A549 (cell line): ENCODE measurements at regions not wholly inside any gene's neighbourhood (a gene's known extent, or its start where the extent isn't known, plus 50 kb on each side); places are given as distances from the start of the nearest gene placed in this dataset.

Source experiments
- ATAC-seq, 2 experiments: fragments of 200-7000 bp in 1 of 2; fragments of >200 bp in 1 of 2; cut with Nextera tagmentation in 1 of 2; cut with Tn5 transposase in 1 of 2; 3 replicates each; pipeline versions ENCODE4 v1.8.0 to v1.9.1; 2018 to 2020; ENCODE audit warnings: mild to moderate bottlenecking in 1 of 2, moderate library complexity in 1 of 2
- CTCF ChIA-PET: fragments of 300-600 bp; sonication (Branson Sonifier 250); formaldehyde crosslinking; extraction: SDS; loops from one replicate; lab custom pipeline; 2021; ENCODE audit warnings: antibody characterized with exemption, inconsistent platforms; lab: Yijun Ruan, JAX
- POLR2A ChIA-PET: fragments of 350-600 bp; formaldehyde crosslinking; extraction: SDS; loops from one replicate; lab custom pipeline; 2021; ENCODE audit warnings: antibody characterized with exemption, inconsistent platforms; lab: Yijun Ruan, JAX
- DNase-seq, 2 experiments: peaks; one replicate each; pipeline versions ENCODE4 v3.0.0 to v3.0.0-alpha.2; 2011 to 2016; ENCODE audit warnings: low read depth in 1 of 2, low spot score in 1 of 2
- FAIRE-seq: peaks from 2 replicates; lab custom pipeline; 2011; peaks lifted over from hg19 to GRCh38; lab: Jason Lieb, UNC
- H3K27ac ChIP-seq, 2 experiments: fragments of >200 bp; sonication (Bioruptor Twin); formaldehyde crosslinking; 3 replicates each; pipeline ENCODE4 v1.5.1; 2016 to 2017
- H3K4me1 ChIP-seq: fragments of >200 bp; sonication (Bioruptor Twin); formaldehyde crosslinking; 3 replicates; pipeline ENCODE4 v1.6.1; 2016
- H3K4me2 ChIP-seq: fragments of >200 bp; sonication (Bioruptor Twin); formaldehyde crosslinking; 3 replicates; pipeline ENCODE4 v1.6.1; 2016
- H3K4me3 ChIP-seq: fragments of >200 bp; sonication (Bioruptor Twin); formaldehyde crosslinking; 3 replicates; pipeline ENCODE4 v1.5.1; 2016
- H3K9me3 ChIP-seq: fragments of >200 bp; sonication (Bioruptor Twin); formaldehyde crosslinking; 3 replicates; pipeline ENCODE4 v1.6.1; 2016
- CBX2 ChIP-seq: fragments of 200-600 bp; sonication (generic); IDR thresholded peaks from 2 replicates; pipeline ENCODE4 v1.6.1; 2016; ENCODE audit warnings: low read depth, mild to moderate bottlenecking, borderline replicate concordance
- CHD4 ChIP-seq: fragments of 200-600 bp; sonication (generic); IDR thresholded peaks from 2 replicates; pipeline ENCODE4 v1.6.1; 2016; ENCODE audit warnings: antibody characterized with exemption, mild to moderate bottlenecking, borderline replicate concordance
- EHF ChIP-seq: fragments of 250-450 bp; sonication (Bioruptor Pico); IDR thresholded peaks from 2 replicates; pipeline ENCODE4 v1.5.0; 2020; ENCODE audit warnings: mild to moderate bottlenecking
- EHMT2 ChIP-seq: fragments of 200-600 bp; sonication (generic); IDR thresholded peaks from 2 replicates; pipeline ENCODE4 v1.6.1; 2016; ENCODE audit warnings: antibody characterized with exemption, low read depth, mild to moderate bottlenecking, moderate library complexity
- EP300 ChIP-seq, 2 experiments: fragments of >200 bp; sonication (Bioruptor Twin); formaldehyde crosslinking; IDR thresholded peaks; 2 replicates in 1 of 2; 3 replicates in 1 of 2; pipeline ENCODE4 v1.6.1; 2016 to 2017
- ESRRA ChIP-seq: fragments of 150-350 bp; IDR thresholded peaks from 2 replicates; pipeline ENCODE4 v1.6.1; 2014; ENCODE audit warnings: mild to moderate bottlenecking, low read length, borderline replicate concordance
- FOSB ChIP-seq: fragments of 250-450 bp; sonication (Bioruptor Pico); IDR thresholded peaks from 2 replicates; pipeline ENCODE4 v1.5.0; 2020; ENCODE audit warnings: mild to moderate bottlenecking, moderate library complexity
- FOSL2 ChIP-seq, 2 experiments: fragments of 450-650 bp in 1 of 2; fragments of >200 bp in 1 of 2; sonication (Bioruptor Twin) in 1 of 2; formaldehyde crosslinking; IDR thresholded peaks; 2 replicates each; pipeline versions ENCODE4 v1.5.0 to v1.6.1; 2016 to 2020; ENCODE audit warnings: mild to moderate bottlenecking in 1 of 2, moderate library complexity in 1 of 2
- FOXS1 ChIP-seq: fragments of 250-450 bp; sonication (Bioruptor Pico); IDR thresholded peaks from 2 replicates; pipeline ENCODE4 v1.5.0; 2020; ENCODE audit warnings: mild to moderate bottlenecking, moderate library complexity
- HDAC2 ChIP-seq: fragments of 200-600 bp; sonication (generic); IDR thresholded peaks from 2 replicates; pipeline ENCODE4 v1.6.1; 2016
- HEYL ChIP-seq: fragments of 250-450 bp; sonication (Bioruptor Pico); IDR thresholded peaks from 2 replicates; pipeline ENCODE4 v1.8.0; 2021; ENCODE audit warnings: mild to moderate bottlenecking, moderate library complexity
- MAZ ChIP-seq: fragments of 150-350 bp; IDR thresholded peaks from 2 replicates; pipeline ENCODE4 v1.6.1; 2014; ENCODE audit warnings: antibody characterized with exemption, low read depth, low read length, borderline replicate concordance
- MYC ChIP-seq: IDR thresholded peaks from 2 replicates; pipeline ENCODE4 v1.6.1; 2012; ENCODE audit warnings: mild to moderate bottlenecking, inconsistent platforms, low read length, improper control_type of control experiment, borderline replicate concordance
- POLR2A ChIP-seq: IDR thresholded peaks from 2 replicates; pipeline ENCODE4 v1.6.1; 2012; ENCODE audit warnings: mild to moderate bottlenecking, low read length
- RARB ChIP-seq: fragments of 250-450 bp; sonication (Bioruptor Pico); IDR thresholded peaks from 2 replicates; pipeline ENCODE4 v1.8.0; 2021; ENCODE audit warnings: mild to moderate bottlenecking, moderate library complexity
- RNF2 ChIP-seq: fragments of 200-600 bp; sonication (generic); IDR thresholded peaks from 2 replicates; pipeline ENCODE4 v1.6.1; 2016; ENCODE audit warnings: low read depth, mild to moderate bottlenecking, antibody characterized with exemption, moderate library complexity, borderline replicate concordance
- ZC3H11A ChIP-seq: fragments of 450-650 bp; IDR thresholded peaks from 2 replicates; pipeline ENCODE4 v1.6.1; 2014; ENCODE audit warnings: antibody characterized with exemption, mild to moderate bottlenecking
- ZFP36 ChIP-seq: fragments of 450-650 bp; IDR thresholded peaks from 2 replicates; pipeline ENCODE4 v1.6.1; 2014; ENCODE audit warnings: borderline replicate concordance; ENCODE audit not compliant: partially characterized antibody
- WGBS: methylation state at CpG from one replicate; pipeline ENCODE4 v1.1.6; 2017; ENCODE audit errors: missing lambda C conversion rate; 5-methylcytosine and 5-hydroxymethylcytosine counted together
- TF ChIP-seq, protein P1 (sequence below): fragments of 200-600 bp; sonication (generic); IDR thresholded peaks from 2 replicates; pipeline ENCODE4 v1.6.1; 2016; ENCODE audit warnings: antibody characterized with exemption, mild to moderate bottlenecking, moderate library complexity
- TF ChIP-seq, protein P2 (sequence below): fragments of 150-350 bp; IDR thresholded peaks from 2 replicates; pipeline ENCODE4 v1.6.1; 2014; ENCODE audit warnings: low read depth, mild to moderate bottlenecking, low read length
- TF ChIP-seq, protein P3 (sequence below): IDR thresholded peaks from 2 replicates; pipeline ENCODE4 v1.6.1; 2012
- TF ChIP-seq, protein P4 (sequence below): fragments of 250-450 bp; sonication (Bioruptor Pico); IDR thresholded peaks from 2 replicates; pipeline ENCODE4 v1.5.0; 2021; ENCODE audit warnings: mild to moderate bottlenecking, moderate library complexity, borderline replicate concordance

DNA sequence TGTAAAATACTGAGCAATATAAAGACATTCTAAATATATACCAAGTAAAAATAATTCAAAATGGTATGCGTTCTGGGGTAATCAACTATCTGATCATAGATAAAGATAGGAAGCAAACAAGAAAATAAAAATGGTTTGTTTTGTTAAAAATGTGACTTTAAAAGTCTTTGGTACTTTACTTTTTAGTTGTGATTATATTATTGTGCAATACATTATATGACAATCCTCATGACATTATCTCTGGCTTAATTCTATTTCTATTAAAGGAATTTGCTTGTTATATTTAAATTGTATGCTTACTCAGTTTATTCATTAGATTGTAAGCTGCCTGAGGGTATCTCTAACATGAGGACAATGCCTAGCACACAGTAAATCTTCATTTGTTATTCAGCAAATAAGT lies 477.9 kb downstream of the TMEM38B start:
- no peak for DNase-seq
- no peak overlapping the region for H3K4me3 ChIP-seq
- no peak overlapping the region for H3K27ac ChIP-seq
- TF ChIP-seq RARB (CRISPR knock-in tag) (no peak), HDAC2 (no peak), EHMT2 (no peak), CBX2 (no peak), HEYL (CRISPR knock-in tag) (no peak), CHD4 (no peak), ESRRA (no peak), FOXS1 (CRISPR knock-in tag) (no peak), EHF (CRISPR knock-in tag) (no peak), MAZ (no peak), MYC (no peak), RNF2 (no peak), EP300 (IDR thresholded peaks at IDR 0.05) (no peak), ZC3H11A (no peak), FOSL2 (IDR thresholded peaks at IDR 0.05) (no peak), FOSL2 (CRISPR knock-in tag; IDR thresholded peaks at IDR 0.05) (no peak), ZFP36 (no peak)
- TF ChIP-seq, protein P1, sequence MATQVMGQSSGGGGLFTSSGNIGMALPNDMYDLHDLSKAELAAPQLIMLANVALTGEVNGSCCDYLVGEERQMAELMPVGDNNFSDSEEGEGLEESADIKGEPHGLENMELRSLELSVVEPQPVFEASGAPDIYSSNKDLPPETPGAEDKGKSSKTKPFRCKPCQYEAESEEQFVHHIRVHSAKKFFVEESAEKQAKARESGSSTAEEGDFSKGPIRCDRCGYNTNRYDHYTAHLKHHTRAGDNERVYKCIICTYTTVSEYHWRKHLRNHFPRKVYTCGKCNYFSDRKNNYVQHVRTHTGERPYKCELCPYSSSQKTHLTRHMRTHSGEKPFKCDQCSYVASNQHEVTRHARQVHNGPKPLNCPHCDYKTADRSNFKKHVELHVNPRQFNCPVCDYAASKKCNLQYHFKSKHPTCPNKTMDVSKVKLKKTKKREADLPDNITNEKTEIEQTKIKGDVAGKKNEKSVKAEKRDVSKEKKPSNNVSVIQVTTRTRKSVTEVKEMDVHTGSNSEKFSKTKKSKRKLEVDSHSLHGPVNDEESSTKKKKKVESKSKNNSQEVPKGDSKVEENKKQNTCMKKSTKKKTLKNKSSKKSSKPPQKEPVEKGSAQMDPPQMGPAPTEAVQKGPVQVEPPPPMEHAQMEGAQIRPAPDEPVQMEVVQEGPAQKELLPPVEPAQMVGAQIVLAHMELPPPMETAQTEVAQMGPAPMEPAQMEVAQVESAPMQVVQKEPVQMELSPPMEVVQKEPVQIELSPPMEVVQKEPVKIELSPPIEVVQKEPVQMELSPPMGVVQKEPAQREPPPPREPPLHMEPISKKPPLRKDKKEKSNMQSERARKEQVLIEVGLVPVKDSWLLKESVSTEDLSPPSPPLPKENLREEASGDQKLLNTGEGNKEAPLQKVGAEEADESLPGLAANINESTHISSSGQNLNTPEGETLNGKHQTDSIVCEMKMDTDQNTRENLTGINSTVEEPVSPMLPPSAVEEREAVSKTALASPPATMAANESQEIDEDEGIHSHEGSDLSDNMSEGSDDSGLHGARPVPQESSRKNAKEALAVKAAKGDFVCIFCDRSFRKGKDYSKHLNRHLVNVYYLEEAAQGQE, result no peak
- TF ChIP-seq, protein P2, sequence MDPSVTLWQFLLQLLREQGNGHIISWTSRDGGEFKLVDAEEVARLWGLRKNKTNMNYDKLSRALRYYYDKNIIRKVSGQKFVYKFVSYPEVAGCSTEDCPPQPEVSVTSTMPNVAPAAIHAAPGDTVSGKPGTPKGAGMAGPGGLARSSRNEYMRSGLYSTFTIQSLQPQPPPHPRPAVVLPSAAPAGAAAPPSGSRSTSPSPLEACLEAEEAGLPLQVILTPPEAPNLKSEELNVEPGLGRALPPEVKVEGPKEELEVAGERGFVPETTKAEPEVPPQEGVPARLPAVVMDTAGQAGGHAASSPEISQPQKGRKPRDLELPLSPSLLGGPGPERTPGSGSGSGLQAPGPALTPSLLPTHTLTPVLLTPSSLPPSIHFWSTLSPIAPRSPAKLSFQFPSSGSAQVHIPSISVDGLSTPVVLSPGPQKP, result no peak
- TF ChIP-seq, protein P3, sequence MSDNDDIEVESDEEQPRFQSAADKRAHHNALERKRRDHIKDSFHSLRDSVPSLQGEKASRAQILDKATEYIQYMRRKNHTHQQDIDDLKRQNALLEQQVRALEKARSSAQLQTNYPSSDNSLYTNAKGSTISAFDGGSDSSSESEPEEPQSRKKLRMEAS, result no peak
- TF ChIP-seq, protein P4, sequence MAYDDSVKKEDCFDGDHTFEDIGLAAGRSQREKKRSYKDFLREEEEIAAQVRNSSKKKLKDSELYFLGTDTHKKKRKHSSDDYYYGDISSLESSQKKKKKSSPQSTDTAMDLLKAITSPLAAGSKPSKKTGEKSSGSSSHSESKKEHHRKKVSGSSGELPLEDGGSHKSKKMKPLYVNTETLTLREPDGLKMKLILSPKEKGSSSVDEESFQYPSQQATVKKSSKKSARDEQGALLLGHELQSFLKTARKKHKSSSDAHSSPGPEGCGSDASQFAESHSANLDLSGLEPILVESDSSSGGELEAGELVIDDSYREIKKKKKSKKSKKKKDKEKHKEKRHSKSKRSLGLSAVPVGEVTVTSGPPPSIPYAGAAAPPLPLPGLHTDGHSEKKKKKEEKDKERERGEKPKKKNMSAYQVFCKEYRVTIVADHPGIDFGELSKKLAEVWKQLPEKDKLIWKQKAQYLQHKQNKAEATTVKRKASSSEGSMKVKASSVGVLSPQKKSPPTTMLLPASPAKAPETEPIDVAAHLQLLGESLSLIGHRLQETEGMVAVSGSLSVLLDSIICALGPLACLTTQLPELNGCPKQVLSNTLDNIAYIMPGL, result no peak
- ChIA-PET POLR2A (no interaction called here), CTCF (no interaction called here)
- no peak for ATAC-seq
- FAIRE-seq, result no peak
- WGBS, result 34% methylated on average over 1 of the region's 1 CpG
- H3K9me3 ChIP-seq, result no peaks in the 10 kb centered on the region
- H3K4me1 ChIP-seq, result no peaks in the 10 kb centered on the region
- H3K4me2 ChIP-seq, result no peak overlapping the region

DNA sequence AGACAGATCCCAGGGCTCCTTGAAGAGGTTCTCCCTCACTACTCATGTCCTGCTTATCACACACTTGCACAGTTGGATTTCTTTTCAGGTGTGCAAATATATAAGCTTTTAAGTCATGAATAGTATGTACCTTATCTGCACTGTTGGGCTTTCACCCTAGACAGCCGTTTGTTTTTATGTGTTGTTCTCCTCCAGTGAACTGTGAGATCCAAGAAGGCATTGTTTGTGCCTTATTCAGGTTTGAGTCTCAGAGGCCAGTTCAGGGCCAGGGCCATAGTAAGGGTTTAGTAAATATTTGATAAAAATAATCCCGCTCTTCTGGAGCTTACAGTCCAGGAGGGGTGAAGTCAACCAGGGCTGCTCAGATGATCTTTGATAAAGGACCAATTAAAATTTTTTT lies 480.0 kb downstream of the TMEM38B start:
- H3K4me3 ChIP-seq, result no peak overlapping the region
- no peak overlapping the region for H3K27ac ChIP-seq
- H3K4me1 ChIP-seq, result no peaks in the 10 kb centered on the region
- ChIA-PET POLR2A (no interaction called here), CTCF (no interaction called here)
- H3K9me3 ChIP-seq, result no peaks in the 10 kb centered on the region
- no peak for FAIRE-seq
- 3% methylated on average over 2 of the region's 2 CpGs for WGBS
- DNase-seq, result no peak
- no peak for TF ChIP-seq POLR2A
- TF ChIP-seq FOSB, result no peak
- H3K4me2 ChIP-seq, result no peak overlapping the region
- ATAC-seq, result no peak
